K562 (cell line): ENCODE measurements at regions not wholly inside any gene's neighbourhood (a gene's known extent, or its start where the extent isn't known, plus 50 kb on each side); places are given as distances from the start of the nearest gene placed in this dataset.

Experiments used
- ATAC-seq: fragments of 200-7000 bp; cut with Tn5 transposase; 3 replicates; pipeline ENCODE4 v1.9.1; 2020; ENCODE audit warnings: moderate library complexity
- BruUV-seq: library from RNA; stranded (reverse); fragments of 400-500 nt; replicated peaks from 2 replicates; lab custom pipeline; 2021; lab: Mats Ljungman, UMichigan
- CTCF ChIA-PET: fragments of 300-600 bp; formaldehyde crosslinking; extraction: SDS; loops from one replicate; lab custom pipeline; 2021; ENCODE audit warnings: low intra/inter-chr PET ratio; lab: Yijun Ruan, JAX
- POLR2A ChIA-PET: fragments of 300-600, 350-650 bp; sonication (Branson Sonifier 250); formaldehyde crosslinking; extraction: SDS; loops from one replicate; lab custom pipeline; 2021; ENCODE audit warnings: antibody characterized with exemption, inconsistent platforms; lab: Yijun Ruan, JAX
- DNase-seq, 4 experiments: peaks; one replicate each; pipeline versions ENCODE4 v3.0.0 to v3.0.0-alpha.2; 2011 to 2018; ENCODE audit warnings: low spot score in 3 of 4, mixed read lengths in 3 of 4; ENCODE audit errors: extremely low read depth in 1 of 4
- FAIRE-seq: peaks from 2 replicates; lab custom pipeline; 2011; peaks lifted over from hg19 to GRCh38; lab: Jason Lieb, UNC
- H2AFZ ChIP-seq: 2 replicates; pipeline ENCODE4 v1.6.0; 2011; ENCODE audit warnings: low read depth, low read length, control low read depth, inconsistent platforms
- H3K27ac ChIP-seq: fragments of 200-600 bp; 3 replicates; pipeline ENCODE4 v1.8.0; 2011; ENCODE audit warnings: low read depth, mild to moderate bottlenecking, control low read depth, inconsistent platforms, low read length, moderate library complexity, mixed read lengths; ENCODE audit errors: extremely low read depth
- H3K27me3 ChIP-seq, 2 experiments: fragments of 300-600 bp in 1 of 2; 2 replicates in 1 of 2; 3 replicates in 1 of 2; pipeline versions ENCODE4 v1.6.0 to v1.8.0; 2011; ENCODE audit warnings: inconsistent platforms in 2 of 2, low read length in 2 of 2, mild to moderate bottlenecking in 1 of 2, mixed read lengths in 1 of 2, moderate library complexity in 1 of 2; ENCODE audit not compliant: control insufficient read depth in 2 of 2, insufficient read depth in 2 of 2
- H3K36me3 ChIP-seq: fragments of 300-600 bp; 3 replicates; pipeline ENCODE4 v1.8.0; 2011; ENCODE audit warnings: mild to moderate bottlenecking, low read length, inconsistent platforms; ENCODE audit not compliant: control insufficient read depth, insufficient read depth
- H3K4me1 ChIP-seq, 2 experiments: fragments of 200-600 bp in 1 of 2; replicated peaks in 1 of 2; 2 replicates in 1 of 2; 3 replicates in 1 of 2; pipeline versions ENCODE4 v1.5.1 to v1.8.0; 2011; ENCODE audit warnings: inconsistent platforms in 2 of 2, low read length in 2 of 2, mild to moderate bottlenecking in 1 of 2, mixed read lengths in 1 of 2, moderate library complexity in 1 of 2; ENCODE audit not compliant: control insufficient read depth in 2 of 2, insufficient read depth in 2 of 2
- H3K4me2 ChIP-seq: 2 replicates; pipeline ENCODE4 v1.6.1; 2011; ENCODE audit warnings: low read length, control low read depth, inconsistent platforms, mixed read lengths; ENCODE audit not compliant: insufficient read depth
- H3K4me3 ChIP-seq: fragments of 200-600 bp; sonication (generic), shearing (Covaris generic); 2 replicates; pipeline ENCODE4 v1.5.1; 2016; ENCODE audit warnings: control low read depth, inconsistent platforms
- H3K79me2 ChIP-seq: fragments of 200-600 bp; 3 replicates; pipeline ENCODE4 v1.8.0; 2011; ENCODE audit warnings: low read length, inconsistent platforms; ENCODE audit not compliant: control insufficient read depth, insufficient read depth
- H3K9ac ChIP-seq, 2 experiments: 2 replicates each; pipeline versions ENCODE4 v1.6.0 to v1.6.1; 2011; ENCODE audit warnings: low read depth in 2 of 2, low read length in 2 of 2, control low read depth in 1 of 2, inconsistent platforms in 1 of 2, mild to moderate bottlenecking in 1 of 2, mixed read lengths in 1 of 2; ENCODE audit not compliant: insufficient read depth in 1 of 2
- H3K9me1 ChIP-seq: one replicate; pipeline ENCODE4 v1.6.0; 2011; ENCODE audit warnings: inconsistent platforms, mild to moderate bottlenecking, low read length, moderate library complexity; ENCODE audit not compliant: control insufficient read depth, insufficient read depth
- H3K9me3 ChIP-seq: replicated peaks from 2 replicates; pipeline ENCODE4 v1.5.1; 2011; ENCODE audit warnings: low read depth, low read length, inconsistent platforms; ENCODE audit not compliant: control insufficient read depth, insufficient read depth
- H4K20me1 ChIP-seq: replicated peaks from 2 replicates; pipeline ENCODE4 v1.6.1; 2011; ENCODE audit warnings: low read length, inconsistent platforms, mixed read lengths; ENCODE audit not compliant: control insufficient read depth, insufficient read depth
- BCOR ChIP-seq: fragments of 450-650 bp; IDR thresholded peaks from 2 replicates; pipeline ENCODE4 v1.6.1; 2016
- ETV6 ChIP-seq, 3 experiments: fragments of 150-350 bp in 1 of 3; sonication (generic) in 1 of 3; formaldehyde crosslinking in 1 of 3; IDR thresholded peaks; 2 replicates each; pipeline versions ENCODE4 v1.6.1 to v1.8.0; 2014 to 2022; ENCODE audit warnings: borderline replicate concordance in 2 of 3, low read depth in 2 of 3, antibody characterized with exemption in 1 of 3, low read length in 1 of 3, mild to moderate bottlenecking in 1 of 3, missing genetic modification reagents in 1 of 3
- FOXK1 ChIP-seq: sonication (generic); formaldehyde crosslinking; IDR thresholded peaks from 2 replicates; pipeline ENCODE4 v1.8.0; 2022; ENCODE audit warnings: missing genetic modification reagents, mild to moderate bottlenecking, borderline replicate concordance
- GATAD2B ChIP-seq: fragments of 450-650 bp; IDR thresholded peaks from 2 replicates; pipeline ENCODE4 v1.6.1; 2017; ENCODE audit warnings: mild to moderate bottlenecking, borderline replicate concordance
- HDAC8 ChIP-seq: fragments of 450-650 bp; IDR thresholded peaks from 2 replicates; pipeline ENCODE4 v1.6.1; 2016; ENCODE audit warnings: mild to moderate bottlenecking, missing genetic modification characterization, moderate library complexity, missing compliant biosample characterization
- NFATC3 ChIP-seq: fragments of 450-650 bp; IDR thresholded peaks from 2 replicates; pipeline ENCODE4 v1.6.1; 2017; ENCODE audit warnings: mild to moderate bottlenecking
- PHB ChIP-seq: fragments of 250-450 bp; sonication (Bioruptor Pico); IDR thresholded peaks from 2 replicates; pipeline ENCODE4 v1.5.0; 2021
- PYGO2 ChIP-seq: fragments of 450-650 bp; IDR thresholded peaks from 2 replicates; pipeline ENCODE4 v1.6.1; 2016; ENCODE audit warnings: mild to moderate bottlenecking, missing genetic modification characterization, moderate library complexity, missing compliant biosample characterization
- TCF3 ChIP-seq: sonication (generic); formaldehyde crosslinking; IDR thresholded peaks from 2 replicates; pipeline ENCODE4 v1.4.0; 2020; ENCODE audit warnings: mild to moderate bottlenecking, missing genetic modification reagents
- ZNF140 ChIP-seq: fragments of 250-450 bp; sonication (Bioruptor Pico); IDR thresholded peaks from 2 replicates; pipeline ENCODE4 v1.8.0; 2021; ENCODE audit warnings: moderate library complexity, mild to moderate bottlenecking, inconsistent platforms
- WGBS: fragments of 100-300 bp; shearing (Covaris generic); methylation state at CpG from one replicate; pipeline ENCODE4 v1.1.6; 2016; ENCODE audit warnings: low coverage, mixed read lengths; ENCODE audit not compliant: insufficient coverage; ENCODE audit errors: missing lambda C conversion rate; 5-methylcytosine and 5-hydroxymethylcytosine counted together
- in situ Hi-C: fragments of 300-500 bp; cut with MboI; formaldehyde crosslinking; loops from 4 replicates; pipeline ENCODE4 v1.15.0; 2018; ENCODE audit warnings: inconsistent platforms, mixed read lengths
- intact Hi-C: fragments of 100-400 bp; cut with micrococcal nuclease; formaldehyde crosslinking; loops from 2 replicates; pipeline ENCODE4 v1.14.2; 2022
- TF ChIP-seq, protein P1 (sequence below): fragments of 250-450 bp; sonication (Bioruptor Pico); IDR thresholded peaks from 2 replicates; pipeline ENCODE4 v1.8.0; 2022; ENCODE audit warnings: inconsistent platforms, mild to moderate bottlenecking, moderate library complexity, borderline replicate concordance
- TF ChIP-seq, protein P2 (sequence below): fragments of 450-650 bp; conservative IDR thresholded peaks from 2 replicates; pipeline ENCODE4 v1.6.1; 2016; ENCODE audit warnings: missing genetic modification characterization, low read depth, mild to moderate bottlenecking, missing compliant biosample characterization, moderate library complexity

DNA sequence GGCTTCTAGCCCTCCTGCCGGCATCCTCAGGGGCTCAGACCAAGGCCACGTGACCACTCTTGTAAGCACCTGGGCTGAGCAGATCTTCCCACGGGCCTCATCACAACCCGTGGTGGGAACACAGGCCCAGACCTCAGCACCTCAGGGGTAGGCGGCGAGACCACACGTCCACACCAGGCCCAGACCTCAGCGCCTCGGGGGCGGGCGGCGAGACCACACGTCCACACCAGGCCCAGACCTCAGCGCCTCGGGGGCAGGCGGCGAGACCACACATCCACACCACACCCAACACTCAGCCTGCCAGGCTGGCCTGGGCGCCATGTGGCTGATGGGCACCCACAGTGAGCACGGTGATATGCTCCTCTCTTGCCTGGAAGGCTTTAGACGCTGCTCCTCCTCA is 334.4 kb upstream of the SALL3 start:
- ATAC-seq: no peak
- Histone ChIP-seq H3K36me3 (no peaks in the 10 kb centered on the region), H3K4me3 (no peak overlapping the region), H2AFZ (no peak overlapping the region), H3K9me3 (no peaks in the 10 kb centered on the region), H4K20me1 (no peaks in the 10 kb centered on the region), H3K27me3 (peaks cover 0 to 16% of the 10 kb centered on the region in 2 experiments; a peak in 2 of 5 replicates), H3K4me1 (no peaks in the 10 kb centered on the region), H3K4me2 (no peak overlapping the region)
- POLR2A ChIA-PET: no interaction called here
- in situ Hi-C loops: no loop called here
- no peak for TF ChIP-seq PHB (CRISPR knock-in tag)
- TF ChIP-seq, protein P1, sequence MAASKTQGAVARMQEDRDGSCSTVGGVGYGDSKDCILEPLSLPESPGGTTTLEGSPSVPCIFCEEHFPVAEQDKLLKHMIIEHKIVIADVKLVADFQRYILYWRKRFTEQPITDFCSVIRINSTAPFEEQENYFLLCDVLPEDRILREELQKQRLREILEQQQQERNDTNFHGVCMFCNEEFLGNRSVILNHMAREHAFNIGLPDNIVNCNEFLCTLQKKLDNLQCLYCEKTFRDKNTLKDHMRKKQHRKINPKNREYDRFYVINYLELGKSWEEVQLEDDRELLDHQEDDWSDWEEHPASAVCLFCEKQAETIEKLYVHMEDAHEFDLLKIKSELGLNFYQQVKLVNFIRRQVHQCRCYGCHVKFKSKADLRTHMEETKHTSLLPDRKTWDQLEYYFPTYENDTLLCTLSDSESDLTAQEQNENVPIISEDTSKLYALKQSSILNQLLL (CRISPR knock-in tag): no peak
- no peak for TF ChIP-seq TCF3
- TF ChIP-seq, all 486 proteins: peak for 0
- Histone ChIP-seq H3K9me1 (no peaks in the 10 kb centered on the region), H3K27ac (no peak overlapping the region), H3K79me2 (no peaks in the 10 kb centered on the region), H3K9ac (no peak overlapping the region)
- CTCF ChIA-PET: no interaction called here
- DNase-seq: no peak
- WGBS: 0% methylated on average over 11 of the region's 20 CpGs
- BruUV-seq: no TSS peak
- intact Hi-C loops: no loop called here
- FAIRE-seq: no peak

- no peaks in the 10 kb centered on the region for H3K36me3 ChIP-seq
- no peaks in the 10 kb centered on the region for H4K20me1 ChIP-seq
- H2AFZ ChIP-seq: no peak overlapping the region
- H3K4me1 ChIP-seq: no peaks in the 10 kb centered on the region
- POLR2A ChIA-PET: no interaction called here
- no TSS peak for BruUV-seq
- H3K27me3 ChIP-seq: peaks cover 0 to 16% of the 10 kb centered on the region in 2 experiments; a peak in 2 of 5 replicates
- CTCF ChIA-PET: no interaction called here
- H3K4me2 ChIP-seq: no peak overlapping the region
- in situ Hi-C loops (no loop called here), intact Hi-C loops (no loop called here)
- FAIRE-seq (no peak), DNase-seq (no peak), ATAC-seq (no peak)
- WGBS: 0% methylated on average over 2 of the region's 4 CpGs
- no peak overlapping the region for H3K27ac ChIP-seq
- no peaks in the 10 kb centered on the region for H3K79me2 ChIP-seq
- TF ChIP-seq PYGO2 (tag): no peak
- TF ChIP-seq GATAD2B: no peak
- TF ChIP-seq ETV6 (IDR thresholded peaks at IDR 0.05; ENCODE audit: borderline replicate concordance in 1 of 2, low read depth in 2 of 2, low read length in 1 of 2): no peak
- no peak for TF ChIP-seq ETV6 (CRISPR knock-in tag; IDR thresholded peaks at IDR 0.05; ENCODE audit: borderline replicate concordance)
- TF ChIP-seq HDAC8 (tag): no peak
- no peak for TF ChIP-seq NFATC3
- TF ChIP-seq, protein P2, sequence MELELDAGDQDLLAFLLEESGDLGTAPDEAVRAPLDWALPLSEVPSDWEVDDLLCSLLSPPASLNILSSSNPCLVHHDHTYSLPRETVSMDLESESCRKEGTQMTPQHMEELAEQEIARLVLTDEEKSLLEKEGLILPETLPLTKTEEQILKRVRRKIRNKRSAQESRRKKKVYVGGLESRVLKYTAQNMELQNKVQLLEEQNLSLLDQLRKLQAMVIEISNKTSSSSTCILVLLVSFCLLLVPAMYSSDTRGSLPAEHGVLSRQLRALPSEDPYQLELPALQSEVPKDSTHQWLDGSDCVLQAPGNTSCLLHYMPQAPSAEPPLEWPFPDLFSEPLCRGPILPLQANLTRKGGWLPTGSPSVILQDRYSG: no peak
- TF ChIP-seq FOXK1: no peak
- TF ChIP-seq ZNF140 (CRISPR knock-in tag): no peak
- no peak for TF ChIP-seq BCOR
- no peaks in the 10 kb centered on the region for H3K9me1 ChIP-seq
- no peak overlapping the region for H3K9ac ChIP-seq
- H3K4me3 ChIP-seq: no peak overlapping the region
- no peaks in the 10 kb centered on the region for H3K9me3 ChIP-seq
Measured at GRCh38 chr18:78647018-78647417, 332.6 kb upstream of the SALL3 start.
